A673 (cell line): ENCODE measurements at regions not wholly inside any gene's neighbourhood (a gene's known extent, or its start where the extent isn't known, plus 50 kb on each side); places are given as distances from the start of the nearest gene placed in this dataset.

Experiments
- EZH2 ChIP-seq: fragments of 200-600 bp; sonication (generic); IDR thresholded peaks from 2 replicates; pipeline ENCODE4 v1.6.1; 2017; ENCODE audit warnings: borderline replicate concordance, low read depth, mild to moderate bottlenecking, mixed read lengths, antibody characterized with exemption, low read length; ENCODE audit not compliant: poor library complexity, severe bottlenecking
- TF ChIP-seq, protein P1 (sequence below): fragments of 300-800, 200-600 bp; sonication (generic); conservative IDR thresholded peaks from 2 replicates; pipeline ENCODE4 v1.5.1; 2017; ENCODE audit warnings: low read depth, mild to moderate bottlenecking, antibody characterized with exemption, low read length, moderate library complexity, mixed read lengths

DNA sequence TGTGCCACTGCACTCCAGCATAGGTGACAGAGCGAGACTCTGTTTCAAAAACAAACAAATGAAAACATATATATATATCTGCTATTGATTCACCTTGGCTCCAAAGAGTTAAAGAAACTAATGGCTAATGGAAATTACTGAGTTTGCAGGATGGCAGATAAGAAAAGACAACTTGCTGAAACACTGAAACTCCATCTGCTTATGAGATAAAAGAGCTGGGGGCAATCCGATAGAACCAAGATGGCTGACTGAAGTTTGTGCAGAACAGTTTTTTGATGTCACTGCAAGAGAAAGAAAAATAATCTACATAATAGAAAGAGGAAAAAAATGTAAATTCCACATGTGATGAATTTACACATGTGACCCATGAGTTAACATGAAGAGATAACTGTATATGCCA, 88.2 kb downstream of the LRATD1 start:
- TF ChIP-seq, protein P1, sequence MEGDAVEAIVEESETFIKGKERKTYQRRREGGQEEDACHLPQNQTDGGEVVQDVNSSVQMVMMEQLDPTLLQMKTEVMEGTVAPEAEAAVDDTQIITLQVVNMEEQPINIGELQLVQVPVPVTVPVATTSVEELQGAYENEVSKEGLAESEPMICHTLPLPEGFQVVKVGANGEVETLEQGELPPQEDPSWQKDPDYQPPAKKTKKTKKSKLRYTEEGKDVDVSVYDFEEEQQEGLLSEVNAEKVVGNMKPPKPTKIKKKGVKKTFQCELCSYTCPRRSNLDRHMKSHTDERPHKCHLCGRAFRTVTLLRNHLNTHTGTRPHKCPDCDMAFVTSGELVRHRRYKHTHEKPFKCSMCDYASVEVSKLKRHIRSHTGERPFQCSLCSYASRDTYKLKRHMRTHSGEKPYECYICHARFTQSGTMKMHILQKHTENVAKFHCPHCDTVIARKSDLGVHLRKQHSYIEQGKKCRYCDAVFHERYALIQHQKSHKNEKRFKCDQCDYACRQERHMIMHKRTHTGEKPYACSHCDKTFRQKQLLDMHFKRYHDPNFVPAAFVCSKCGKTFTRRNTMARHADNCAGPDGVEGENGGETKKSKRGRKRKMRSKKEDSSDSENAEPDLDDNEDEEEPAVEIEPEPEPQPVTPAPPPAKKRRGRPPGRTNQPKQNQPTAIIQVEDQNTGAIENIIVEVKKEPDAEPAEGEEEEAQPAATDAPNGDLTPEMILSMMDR: no peak
- TF ChIP-seq EZH2: no peak
